NCI-H524 (cell line): ENCODE measurements at regions not wholly inside any gene's neighbourhood (a gene's known extent, or its start where the extent isn't known, plus 50 kb on each side); places are given as distances from the start of the nearest gene placed in this dataset.

Experiments
- DNase-seq, 2 experiments: peaks; one replicate each; lab custom pipeline; 2025; lab: John Stamatoyannopoulos, UW

GRCh38 chr1:116819081-116819480, 64.9 kb downstream of the CD2 start:
- DNase-seq = no peak

- DNase-seq = no peak
Observed at GRCh38 chr1:116820369-116820768, 66.1 kb downstream of the CD2 start.

GRCh38 chr1:116821763-116822162, 67.5 kb downstream of the CD2 start:
- DNase-seq = no peak

- DNase-seq = peak in 1 of 2 experiments; percentile 79
Observed at GRCh38 chr1:116824631-116825206, 70.5 kb downstream of the CD2 start.

- DNase-seq = peak; percentile 77 to 91
Observed at GRCh38 chr1:116825207-116825719, 71.0 kb downstream of the CD2 start.

GRCh38 chr1:116825720-116826438, 71.6 kb downstream of the CD2 start:
- peak; percentile 89 to 93 for DNase-seq

- DNase-seq = peak; percentile 37 to 82
Observed at GRCh38 chr1:116826818-116827606, 72.8 kb downstream of the CD2 start.

- DNase-seq = no peak
Observed at GRCh38 chr1:116827607-116828105, 73.4 kb downstream of the CD2 start.

GRCh38 chr1:116832308-116832931, 77.3 kb upstream of the PTGFRN start:
- DNase-seq = no peak

GRCh38 chr1:116832932-116833578, 76.7 kb upstream of the PTGFRN start:
- DNase-seq = no peak

- no peak for DNase-seq
Observed at GRCh38 chr1:116833718-116834117, 76.0 kb upstream of the PTGFRN start.

- DNase-seq = no peak
Observed at GRCh38 chr1:116834595-116834994, 75.1 kb upstream of the PTGFRN start.

GRCh38 chr1:116835161-116835560, 74.6 kb upstream of the PTGFRN start:
- peak in 1 of 2 experiments; percentile 15 for DNase-seq

- DNase-seq = no peak
Observed at GRCh38 chr1:116836099-116836498, 73.6 kb upstream of the PTGFRN start.

- DNase-seq = no peak
Observed at GRCh38 chr1:116841569-116842344, 68.0 kb upstream of the PTGFRN start.

- no peak for DNase-seq
Observed at GRCh38 chr1:116842654-116843053, 67.1 kb upstream of the PTGFRN start.

GRCh38 chr1:116844775-116845174, 64.9 kb upstream of the PTGFRN start:
- DNase-seq = no peak

- DNase-seq = no peak
Observed at GRCh38 chr1:116847190-116847589, 62.5 kb upstream of the PTGFRN start.

GRCh38 chr1:116847688-116848531, 61.8 kb upstream of the PTGFRN start:
- DNase-seq = no peak

- DNase-seq = no peak
Observed at GRCh38 chr1:116850436-116850835, 59.3 kb upstream of the PTGFRN start.
